PC-9 (cell line): ENCODE measurements at regions not wholly inside any gene's neighbourhood (a gene's known extent, or its start where the extent isn't known, plus 50 kb on each side); places are given as distances from the start of the nearest gene placed in this dataset.

Source experiments
- BruUV-seq: library from RNA; stranded (reverse); fragments of 400-500 nt; replicated peaks from 2 replicates; lab custom pipeline; 2021; lab: Mats Ljungman, UMichigan
- CTCF ChIA-PET: fragments of 300-600 bp; sonication (Branson Sonifier 250); formaldehyde crosslinking; loops from one replicate; lab custom pipeline; 2022; ENCODE audit warnings: antibody characterized with exemption; lab: Charles Lee
- POLR2A ChIA-PET: fragments of 300-600 bp; sonication (Branson Sonifier 250); formaldehyde crosslinking; loops from one replicate; lab custom pipeline; 2022; ENCODE audit warnings: antibody characterized with exemption; ENCODE audit not compliant: unreplicated experiment; lab: Charles Lee
- DNase-seq, 2 experiments: peaks; one replicate each; pipeline versions ENCODE4 v3.0.0 to v3.0.0-alpha.2; 2015 to 2022; ENCODE audit warnings: mixed read lengths in 1 of 2
- H2AFZ ChIP-seq: fragments of 200-600 bp; sonication (generic); 2 replicates; pipeline ENCODE4 v1.8.1; 2017; ENCODE audit warnings: antibody characterized with exemption
- H3F3A ChIP-seq: fragments of 200-600 bp; sonication (generic); 2 replicates; pipeline ENCODE4 v1.8.1; 2017; ENCODE audit warnings: antibody characterized with exemption, mild to moderate bottlenecking, low read depth; ENCODE audit not compliant: insufficient read depth
- H3K27ac ChIP-seq: fragments of 200-600 bp; sonication (generic); 2 replicates; pipeline ENCODE4 v1.6.1; 2016; ENCODE audit warnings: mixed run types
- H3K27me3 ChIP-seq: fragments of 200-600 bp; sonication (generic); 2 replicates; pipeline ENCODE4 v1.6.1; 2016; ENCODE audit warnings: low read depth, mixed run types; ENCODE audit not compliant: insufficient read depth
- H3K36me3 ChIP-seq: fragments of 200-600 bp; sonication (generic); 2 replicates; pipeline ENCODE4 v1.6.1; 2016; ENCODE audit warnings: low read depth, mixed run types
- H3K4me1 ChIP-seq: fragments of 200-600 bp; sonication (generic); replicated peaks from 2 replicates; pipeline ENCODE4 v1.6.1; 2016; ENCODE audit warnings: mixed run types; ENCODE audit not compliant: insufficient read depth
- H3K4me2 ChIP-seq: fragments of 200-600 bp; sonication (generic); 2 replicates; pipeline ENCODE4 v1.6.1; 2017; ENCODE audit warnings: mixed run types
- H3K4me3 ChIP-seq: fragments of 200-600 bp; sonication (generic); 2 replicates; pipeline ENCODE4 v1.6.1; 2016; ENCODE audit warnings: mixed run types
- H3K79me2 ChIP-seq: fragments of 200-600 bp; sonication (generic); 2 replicates; pipeline ENCODE4 v1.6.1; 2017; ENCODE audit warnings: low read depth, mixed run types
- H3K9me2 ChIP-seq: fragments of 200-600 bp; sonication (generic); 2 replicates; pipeline ENCODE4 v1.8.1; 2017; ENCODE audit warnings: mild to moderate bottlenecking; ENCODE audit not compliant: insufficient read depth
- H3K9me3 ChIP-seq: fragments of 200-600 bp; sonication (generic); 2 replicates; pipeline ENCODE4 v1.8.1; 2016; ENCODE audit warnings: low read depth; ENCODE audit not compliant: insufficient read depth
- H4K20me1 ChIP-seq: fragments of 200-600 bp; sonication (generic); 2 replicates; pipeline ENCODE4 v1.8.1; 2017; ENCODE audit not compliant: insufficient read depth
- CTCF ChIP-seq: fragments of 200-600 bp; sonication (generic); conservative IDR thresholded peaks from 2 replicates; pipeline ENCODE4 v1.6.1; 2017; ENCODE audit warnings: mixed run types, antibody characterized with exemption, mild to moderate bottlenecking, moderate library complexity
- EZH2 ChIP-seq: fragments of 200-600 bp; sonication (generic); IDR thresholded peaks from 2 replicates; pipeline ENCODE4 v1.8.0; 2017; ENCODE audit warnings: antibody characterized with exemption, low read depth
- intact Hi-C: fragments of 100-400 bp; cut with micrococcal nuclease; formaldehyde crosslinking; loops from one replicate; pipeline ENCODE4 v1.10.0; 2022; ENCODE audit not compliant: unreplicated experiment

GRCh38 chr17:27085517-27085916, 208.4 kb upstream of the WSB1 start:
- ChIA-PET POLR2A (no interaction called here), CTCF (no interaction called here)
- TF ChIP-seq EZH2: no peak
- no peak for TF ChIP-seq CTCF
- Histone ChIP-seq H3K79me2 (no peaks in the 10 kb centered on the region), H2AFZ (no peak overlapping the region), H3K4me1 (no peaks in the 10 kb centered on the region), H3K4me2 (no peak overlapping the region), H3K27me3 (peaks cover 53% of the 10 kb centered on the region), H3K9me2 (no peaks in the 10 kb centered on the region), H3K36me3 (no peaks in the 10 kb centered on the region), H3K27ac (no peak overlapping the region), H3K9me3 (no peaks in the 10 kb centered on the region), H3K4me3 (no peak overlapping the region), H4K20me1 (no peaks in the 10 kb centered on the region), H3F3A (no peaks in the 10 kb centered on the region)
- no peak for DNase-seq
- BruUV-seq: no TSS peak
- intact Hi-C loops: no loop called here

GRCh38 chr17:27086526-27086925, 207.4 kb upstream of the WSB1 start:
- no TSS peak for BruUV-seq
- POLR2A ChIA-PET: no interaction called here
- CTCF ChIA-PET: no interaction called here
- Histone ChIP-seq H3K36me3 (no peaks in the 10 kb centered on the region), H3K9me2 (no peaks in the 10 kb centered on the region), H3K9me3 (no peaks in the 10 kb centered on the region), H3K27me3 (peaks cover 57% of the 10 kb centered on the region), H4K20me1 (no peaks in the 10 kb centered on the region), H3K4me2 (no peak overlapping the region), H3K79me2 (no peaks in the 10 kb centered on the region), H3F3A (no peaks in the 10 kb centered on the region), H3K4me1 (no peaks in the 10 kb centered on the region), H3K4me3 (no peak overlapping the region), H2AFZ (no peak overlapping the region), H3K27ac (no peak overlapping the region)
- DNase-seq: no peak
- intact Hi-C loops: no loop called here
- TF ChIP-seq CTCF (no peak), EZH2 (no peak)

- no peak overlapping the region for H2AFZ ChIP-seq
- ChIA-PET CTCF (no interaction called here), POLR2A (no interaction called here)
- no peaks in the 10 kb centered on the region for H4K20me1 ChIP-seq
- H3K79me2 ChIP-seq: no peaks in the 10 kb centered on the region
- H3K9me3 ChIP-seq: no peaks in the 10 kb centered on the region
- DNase-seq: no peak
- TF ChIP-seq EZH2 (no peak), CTCF (no peak)
- no peaks in the 10 kb centered on the region for H3F3A ChIP-seq
- H3K36me3 ChIP-seq: no peaks in the 10 kb centered on the region
- H3K9me2 ChIP-seq: no peaks in the 10 kb centered on the region
- H3K4me1 ChIP-seq: no peaks in the 10 kb centered on the region
- no TSS peak for BruUV-seq
- peaks cover 41% of the 10 kb centered on the region for H3K27me3 ChIP-seq
- no peak overlapping the region for H3K4me2 ChIP-seq
- no peak overlapping the region for H3K27ac ChIP-seq
- intact Hi-C loops: no loop called here
- H3K4me3 ChIP-seq: no peak overlapping the region
Observed at GRCh38 chr17:27087935-27088766, 205.8 kb upstream of the WSB1 start.
